ENCODE measurements at regions not wholly inside any gene's neighbourhood (a gene's known extent, or its start where the extent isn't known, plus 50 kb on each side); places are given as distances from the start of the nearest gene placed in this dataset.

DNA sequence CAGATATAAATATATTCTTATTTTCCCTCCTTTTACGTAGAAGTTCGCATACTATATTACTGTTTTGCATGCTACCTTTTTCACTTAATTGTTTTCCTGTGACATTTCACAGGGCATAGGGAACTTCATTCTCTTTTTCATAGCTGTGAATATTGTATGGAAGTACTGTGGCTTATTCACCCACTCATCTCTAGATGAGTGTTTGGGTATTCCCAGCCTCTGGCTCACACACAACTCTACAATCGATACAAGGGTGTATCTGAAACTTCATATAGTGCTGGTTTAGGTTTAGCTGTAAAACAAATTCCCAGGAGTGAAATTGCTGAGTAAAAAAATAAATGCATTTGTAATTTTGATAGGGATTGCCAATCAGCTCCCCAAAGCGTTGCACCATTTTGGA, 55.3 kb upstream of the MAGI1 start:
- TF ChIP-seq, protein P1, sequence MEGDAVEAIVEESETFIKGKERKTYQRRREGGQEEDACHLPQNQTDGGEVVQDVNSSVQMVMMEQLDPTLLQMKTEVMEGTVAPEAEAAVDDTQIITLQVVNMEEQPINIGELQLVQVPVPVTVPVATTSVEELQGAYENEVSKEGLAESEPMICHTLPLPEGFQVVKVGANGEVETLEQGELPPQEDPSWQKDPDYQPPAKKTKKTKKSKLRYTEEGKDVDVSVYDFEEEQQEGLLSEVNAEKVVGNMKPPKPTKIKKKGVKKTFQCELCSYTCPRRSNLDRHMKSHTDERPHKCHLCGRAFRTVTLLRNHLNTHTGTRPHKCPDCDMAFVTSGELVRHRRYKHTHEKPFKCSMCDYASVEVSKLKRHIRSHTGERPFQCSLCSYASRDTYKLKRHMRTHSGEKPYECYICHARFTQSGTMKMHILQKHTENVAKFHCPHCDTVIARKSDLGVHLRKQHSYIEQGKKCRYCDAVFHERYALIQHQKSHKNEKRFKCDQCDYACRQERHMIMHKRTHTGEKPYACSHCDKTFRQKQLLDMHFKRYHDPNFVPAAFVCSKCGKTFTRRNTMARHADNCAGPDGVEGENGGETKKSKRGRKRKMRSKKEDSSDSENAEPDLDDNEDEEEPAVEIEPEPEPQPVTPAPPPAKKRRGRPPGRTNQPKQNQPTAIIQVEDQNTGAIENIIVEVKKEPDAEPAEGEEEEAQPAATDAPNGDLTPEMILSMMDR (IDR thresholded peaks at IDR 0.05; ENCODE audit: insufficient read depth, low read length, poor library complexity, severe bottlenecking) = no peak
- no peak for TF ChIP-seq EZH2phosphoT487 (conservative IDR thresholded peaks at IDR 0.05; ENCODE audit: low read length)

All from SU-DHL-6 (cell line).